Stimulated activated naive CD4-positive, alpha-beta T cell (primary cell): ENCODE measurements at regions not wholly inside any gene's neighbourhood (a gene's known extent, or its start where the extent isn't known, plus 50 kb on each side); places are given as distances from the start of the nearest gene placed in this dataset.
"Not testable (repeated sequence)": the region's sequence is repeated elsewhere in the genome, so short reads cannot be mapped to it uniquely, and the experiment has no call there.

ENCODE experiments used
- DNase-seq, 6 experiments: peaks; one replicate each; lab custom pipeline; 2025; lab: John Stamatoyannopoulos, UW

DNA sequence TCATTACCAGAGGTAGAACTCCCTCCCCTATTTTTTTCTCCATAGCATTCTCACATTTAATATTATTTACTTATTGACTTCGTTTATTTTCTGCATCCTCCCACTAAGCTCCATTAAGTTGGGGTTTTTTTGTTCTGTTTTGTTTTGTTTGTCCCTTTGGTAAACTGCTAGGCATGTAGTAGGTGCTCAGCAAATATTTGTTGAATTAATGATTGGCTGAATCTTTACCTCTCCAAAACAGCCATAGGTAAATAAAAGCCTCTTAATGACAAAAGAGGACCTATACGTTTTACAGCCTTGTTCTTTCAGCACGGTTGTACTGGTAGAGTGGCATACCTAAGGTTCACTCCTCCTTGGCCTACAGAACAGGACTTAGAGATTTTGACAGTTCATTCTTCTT, 52.0 kb downstream of the PRORP start:
- no peak for DNase-seq

DNA sequence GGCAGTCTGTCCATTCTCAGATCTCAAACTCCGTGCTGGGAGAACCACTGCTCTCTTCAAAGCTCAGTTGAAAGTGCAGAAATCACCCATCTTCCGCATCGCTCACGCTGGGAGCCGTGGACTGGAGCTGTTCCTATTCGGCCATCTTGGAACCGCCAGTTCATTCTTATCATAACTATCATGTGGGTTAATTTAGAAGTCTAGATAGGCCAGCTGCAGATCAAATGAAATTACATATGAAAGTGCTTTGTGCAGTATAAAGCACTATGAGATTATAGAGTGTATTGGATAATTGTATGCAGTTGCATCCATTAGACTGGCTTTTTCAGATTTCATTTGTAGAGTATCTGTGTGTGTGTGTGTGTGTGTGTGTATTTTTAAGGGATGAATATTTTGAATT, 57.8 kb downstream of the PRORP start:
- no peak for DNase-seq

GRCh38 chr14:35184891-35185290, 62.5 kb downstream of the PRORP start:
- DNase-seq: not testable (repeated sequence)

- no peak for DNase-seq
These were observed 67.1 kb downstream of the PRORP start for GRCh38 chr14:35189422-35189821.

GRCh38 chr14:35193161-35193560, 70.8 kb downstream of the PRORP start:
- DNase-seq: no peak

- DNase-seq: not testable (repeated sequence)
These were observed 71.8 kb downstream of the PRORP start for GRCh38 chr14:35194183-35194582.

- no peak for DNase-seq
These were observed 74.2 kb downstream of the PRORP start for GRCh38 chr14:35196571-35196970.

DNA sequence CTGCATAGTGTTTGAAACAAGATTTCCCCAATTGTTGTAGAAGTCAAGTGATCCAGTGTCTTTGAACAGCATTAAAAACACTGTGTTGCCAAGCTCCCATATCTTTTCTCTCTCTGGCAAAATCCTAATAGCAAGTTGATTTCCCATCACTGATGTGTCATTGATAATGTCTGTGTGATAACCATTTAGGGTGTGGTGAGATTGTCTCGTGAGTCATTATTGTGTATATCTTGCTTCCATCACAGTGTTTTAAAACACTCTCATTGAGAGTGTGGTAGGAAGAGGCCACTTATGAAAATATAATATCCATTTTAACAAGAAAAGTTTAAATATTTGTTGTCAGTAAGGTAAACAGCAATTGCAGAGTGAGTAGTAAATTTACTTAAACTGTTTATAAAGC, 74.7 kb downstream of the PRORP start:
- DNase-seq: no peak

- peak in 2 of 6 experiments; percentile 8 to 9 for DNase-seq
These were observed 78.7 kb downstream of the PRORP start for GRCh38 chr14:35201066-35201465.

- no peak for DNase-seq
These were observed 79.8 kb downstream of the PRORP start for GRCh38 chr14:35202195-35202594.

GRCh38 chr14:35205737-35206136, 83.4 kb downstream of the PRORP start:
- no peak for DNase-seq

GRCh38 chr14:35211067-35211466, 81.1 kb upstream of the PSMA6 start:
- DNase-seq: no peak

GRCh38 chr14:35212471-35213142, 79.6 kb upstream of the PSMA6 start:
- no peak for DNase-seq

DNA sequence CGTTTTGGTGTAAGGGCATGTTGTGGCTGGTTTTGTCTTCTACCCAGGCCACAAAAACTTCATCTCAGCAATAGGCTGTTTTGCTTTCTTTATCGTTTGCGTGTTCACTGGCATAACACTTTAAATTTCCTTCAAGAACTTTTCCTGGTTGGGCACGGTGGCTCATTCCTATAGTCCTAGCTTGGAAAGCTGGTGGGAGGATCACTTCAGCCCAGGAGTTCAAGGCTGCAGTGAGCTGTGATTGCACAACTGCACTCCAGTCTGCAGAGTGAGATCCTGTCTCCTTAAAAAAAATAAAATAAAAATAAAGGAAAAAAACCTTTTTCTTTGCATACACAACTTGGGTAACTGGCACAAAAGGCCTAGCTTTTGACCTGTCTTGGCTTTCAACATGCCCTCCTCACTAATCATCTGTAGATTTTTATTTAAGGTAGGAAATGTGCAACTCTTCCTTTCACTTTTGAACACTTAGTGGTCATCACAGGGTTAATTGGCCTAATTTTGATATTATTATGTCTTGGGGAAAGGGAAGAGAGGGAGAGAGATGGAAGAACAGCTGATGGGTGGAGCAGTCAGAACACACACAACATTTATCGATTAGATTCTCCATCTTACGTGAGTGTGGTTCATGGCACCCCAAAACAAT, 78.9 kb upstream of the PSMA6 start:
- DNase-seq: no peak

DNA sequence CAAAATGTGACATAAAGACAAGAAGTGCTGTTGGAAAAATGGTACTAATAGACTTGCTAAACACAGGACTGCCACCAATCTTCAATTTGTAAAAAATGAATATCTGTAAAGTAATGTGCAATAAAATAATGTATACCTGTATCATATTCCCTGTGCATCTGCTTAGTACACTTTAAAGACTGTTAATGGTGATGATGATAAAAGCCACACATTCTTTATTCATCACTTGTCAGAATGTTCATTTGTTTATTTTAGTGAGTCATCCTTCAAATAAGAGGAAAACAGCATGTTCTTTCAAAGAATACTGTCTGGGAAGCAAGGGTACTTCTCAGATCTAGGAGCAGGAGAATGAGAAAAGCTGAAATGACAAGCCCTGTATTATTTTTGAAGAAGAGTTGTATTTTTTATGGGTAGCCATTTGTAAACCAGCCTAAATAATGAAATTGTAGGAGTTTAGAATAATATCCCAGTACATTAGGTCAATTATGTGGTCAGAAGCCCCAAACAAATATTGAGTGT, 78.3 kb upstream of the PSMA6 start:
- DNase-seq: no peak

GRCh38 chr14:35214402-35214801, 77.8 kb upstream of the PSMA6 start:
- DNase-seq: not testable (repeated sequence)

GRCh38 chr14:35215110-35215813, 76.9 kb upstream of the PSMA6 start:
- peak in 1 of 6 experiments; percentile 7 for DNase-seq

DNA sequence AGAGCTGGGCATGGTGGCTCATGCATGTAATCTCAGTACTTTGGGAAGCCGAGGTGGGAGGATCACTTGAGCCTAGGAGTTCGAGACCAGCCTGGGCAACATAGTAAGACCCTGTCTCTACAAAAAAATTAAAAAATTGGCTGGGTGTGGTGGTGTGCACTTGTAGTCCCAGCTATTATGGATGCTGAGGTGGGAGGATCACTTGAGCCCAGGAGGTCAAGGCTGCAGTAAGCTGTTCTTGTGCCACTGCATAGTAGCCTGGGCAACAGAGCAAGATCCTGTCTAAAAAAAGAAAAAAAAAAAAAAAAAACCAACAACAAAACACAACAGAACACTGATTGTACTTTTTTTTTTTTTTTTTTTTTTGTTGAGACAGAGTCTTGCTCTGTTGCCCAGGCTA, 74.0 kb upstream of the PSMA6 start:
- not testable (repeated sequence) for DNase-seq

GRCh38 chr14:35218963-35219362, 73.2 kb upstream of the PSMA6 start:
- no peak for DNase-seq

- no peak for DNase-seq
These were observed 72.0 kb upstream of the PSMA6 start for GRCh38 chr14:35220027-35220676.

- no peak for DNase-seq
These were observed 71.3 kb upstream of the PSMA6 start for GRCh38 chr14:35220920-35221319.

- no peak for DNase-seq
These were observed 70.7 kb upstream of the PSMA6 start for GRCh38 chr14:35221462-35221861.
